GM18498 (cell line): ENCODE measurements at regions not wholly inside any gene's neighbourhood (a gene's known extent, or its start where the extent isn't known, plus 50 kb on each side); places are given as distances from the start of the nearest gene placed in this dataset.
"Not testable (repeated sequence)": the region's sequence is repeated elsewhere in the genome, so short reads cannot be mapped to it uniquely, and the experiment has no call there.

ENCODE experiments used
- ATAC-seq: cut with Tn5 transposase; IDR thresholded peaks from one replicate; pipeline ENCODE4 v1.9.1; 2021; ENCODE audit warnings: mild to moderate bottlenecking, moderate library complexity; ENCODE audit not compliant: unreplicated experiment

GRCh38 chr5:67779893-67780623 is 435.5 kb upstream of the PIK3R1 start:
- not testable (repeated sequence) for ATAC-seq

GRCh38 chr5:67774786-67775185 is 440.8 kb upstream of the PIK3R1 start:
- ATAC-seq = no peak

DNA sequence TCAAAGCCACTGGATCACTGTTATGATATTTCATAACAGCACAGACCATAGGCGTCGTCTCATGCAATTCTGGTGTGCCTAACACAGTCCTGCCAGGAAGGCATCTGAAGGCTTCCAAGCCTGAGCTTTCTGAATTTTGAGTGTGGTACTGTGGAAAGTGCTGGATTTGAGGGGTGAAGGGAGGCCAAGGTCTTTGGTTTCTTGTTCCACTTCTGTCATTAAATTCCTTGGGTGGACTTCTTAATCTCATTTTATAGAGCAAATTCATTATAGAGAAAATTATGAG is 441.3 kb upstream of the PIK3R1 start:
- no peak for ATAC-seq

DNA sequence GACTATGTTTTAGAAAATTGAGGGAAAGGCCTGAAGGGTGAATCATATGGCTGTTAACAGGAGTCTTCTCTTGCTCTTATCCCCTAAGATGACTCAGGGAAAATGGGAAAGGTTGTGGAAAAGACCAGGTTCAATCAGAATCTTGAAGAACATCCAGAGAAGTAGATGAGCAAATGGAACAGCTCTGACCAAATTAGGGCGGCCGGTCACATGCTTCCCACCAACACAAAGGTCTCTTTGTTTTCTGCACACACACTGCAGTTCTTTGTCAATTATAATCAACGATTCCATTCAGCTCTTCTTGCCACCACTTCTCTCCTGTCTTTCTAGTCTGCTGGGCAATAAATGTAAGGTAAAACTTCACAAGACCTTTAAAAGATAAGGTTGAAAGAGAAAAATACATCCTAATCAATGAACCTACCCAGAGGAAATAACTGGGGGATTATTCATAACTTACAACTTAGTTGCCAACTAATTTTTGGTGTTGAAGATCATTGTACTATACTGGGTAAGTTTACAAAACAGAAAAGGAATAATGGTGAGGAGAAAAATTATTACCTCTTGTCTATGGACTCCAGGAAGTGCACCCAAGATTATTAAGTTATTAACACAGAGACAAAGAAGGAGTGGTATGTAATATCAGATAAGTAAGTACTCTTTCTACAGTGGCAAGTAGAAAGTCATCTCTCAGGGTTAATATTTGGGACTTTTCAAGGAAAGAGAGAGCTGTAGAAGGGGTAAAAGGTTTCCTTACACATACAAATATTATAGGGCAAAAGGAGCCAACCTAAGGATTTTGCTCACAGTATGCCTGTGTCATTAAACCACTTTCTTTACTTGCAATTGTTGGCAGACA is 441.9 kb upstream of the PIK3R1 start:
- ATAC-seq = no peak

DNA sequence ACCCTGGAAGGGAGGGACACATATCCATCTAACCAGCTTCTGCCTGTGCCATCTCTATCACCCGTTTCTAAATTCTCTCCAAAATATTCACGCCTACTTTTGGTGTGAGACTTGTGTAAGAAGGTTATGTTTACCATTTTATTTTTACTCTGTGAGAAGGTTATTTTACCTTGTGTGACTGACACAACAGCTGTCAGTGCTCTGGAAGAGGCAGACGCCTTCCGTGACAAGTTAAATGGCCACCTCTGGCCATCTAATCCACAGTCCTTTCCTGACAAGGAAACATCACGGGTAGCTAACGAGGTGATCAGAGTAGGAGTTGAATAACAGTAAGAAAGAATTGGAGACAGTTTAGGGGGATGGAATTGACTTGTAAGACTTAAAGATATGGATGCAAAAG is 443.8 kb upstream of the PIK3R1 start:
- no peak for ATAC-seq

GRCh38 chr5:67771221-67771620 is 444.3 kb upstream of the PIK3R1 start:
- ATAC-seq = no peak

DNA sequence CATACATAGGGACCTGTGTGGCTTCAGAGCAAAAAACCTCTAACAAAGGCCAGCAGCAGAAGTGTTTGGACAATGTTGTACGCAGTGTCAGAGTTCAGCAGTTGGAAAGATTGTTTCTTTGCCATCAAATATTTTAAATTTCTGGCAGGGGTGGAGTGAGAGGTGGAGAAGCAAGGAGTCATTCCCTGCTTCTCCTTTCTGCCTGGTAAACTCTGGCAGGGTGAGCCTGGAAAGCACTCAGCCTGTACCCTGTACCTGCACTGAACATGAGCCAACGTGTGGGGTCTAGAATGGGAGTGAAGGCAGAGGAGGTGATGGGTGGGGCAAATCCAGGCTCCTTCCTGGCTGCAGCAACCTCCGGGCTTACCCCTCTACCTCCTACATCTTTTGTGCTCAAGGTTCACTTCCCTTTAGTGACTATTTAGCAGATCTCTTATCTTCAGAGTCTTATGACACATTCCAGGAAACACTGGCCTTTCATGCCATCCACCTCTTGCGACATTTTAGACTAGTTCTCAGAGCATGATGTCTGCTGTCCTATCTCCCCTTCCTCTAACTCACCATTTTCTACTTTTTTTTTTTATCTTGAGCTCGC is 445.0 kb upstream of the PIK3R1 start:
- ATAC-seq = no peak

DNA sequence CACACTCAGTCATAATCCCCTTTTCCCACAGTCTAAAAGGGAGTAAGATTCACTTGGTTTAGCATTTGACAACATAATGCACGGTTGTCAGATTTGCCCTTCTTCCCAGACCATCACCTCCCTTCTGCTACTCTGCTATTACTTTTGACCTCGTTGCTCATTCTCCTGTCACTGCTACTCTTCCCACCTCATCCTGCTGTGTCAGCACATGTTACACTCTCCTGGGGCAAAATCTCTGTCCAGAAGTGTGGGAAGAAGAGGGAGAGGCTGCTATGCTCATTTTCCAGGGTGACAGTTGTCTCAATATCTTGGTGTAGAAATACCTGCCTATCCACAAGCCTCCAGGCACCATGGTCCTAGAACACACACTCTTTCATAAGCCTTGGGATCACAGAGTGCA is 449.9 kb upstream of the PIK3R1 start:
- no peak for ATAC-seq

GRCh38 chr5:67757771-67758170 is 457.8 kb upstream of the PIK3R1 start:
- not testable (repeated sequence) for ATAC-seq

DNA sequence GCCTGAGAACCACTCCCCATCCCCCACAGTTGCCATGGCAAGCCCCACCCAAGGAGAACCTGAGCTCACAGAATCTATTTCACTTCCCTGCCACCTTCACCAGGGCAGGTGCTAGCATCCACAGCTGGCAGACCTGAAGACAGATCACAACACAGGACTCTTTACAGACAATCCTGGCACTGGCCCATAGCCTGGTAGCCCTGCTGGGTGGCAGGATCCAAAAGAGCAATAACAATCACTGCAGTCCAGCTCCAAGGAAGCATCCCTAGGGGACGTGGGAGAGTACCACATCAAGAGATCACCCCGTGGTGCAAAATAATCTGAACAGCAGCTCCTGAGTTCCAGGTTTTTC is 463.2 kb upstream of the PIK3R1 start:
- no peak for ATAC-seq

GRCh38 chr5:67748165-67748690 is 467.3 kb upstream of the PIK3R1 start:
- ATAC-seq = no peak

DNA sequence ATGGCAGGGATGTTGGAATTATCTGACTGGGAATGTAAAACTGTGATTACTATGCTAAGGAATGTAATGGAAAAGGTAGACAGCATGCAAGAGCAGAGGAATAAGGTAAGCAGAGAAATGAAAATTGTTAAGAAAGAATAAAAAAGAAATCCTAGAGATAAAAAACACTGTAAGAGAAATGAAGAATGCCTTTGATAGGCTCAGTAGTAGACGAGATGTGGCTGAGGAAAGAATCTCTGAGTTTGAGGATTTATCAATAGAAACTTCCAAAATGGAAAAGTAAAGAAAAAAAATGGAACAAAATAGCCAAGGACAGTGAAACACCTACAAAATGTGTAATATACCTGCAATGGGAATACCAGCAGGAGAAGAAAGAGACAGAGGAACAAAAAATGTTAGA is 468.5 kb upstream of the PIK3R1 start:
- ATAC-seq = no peak

DNA sequence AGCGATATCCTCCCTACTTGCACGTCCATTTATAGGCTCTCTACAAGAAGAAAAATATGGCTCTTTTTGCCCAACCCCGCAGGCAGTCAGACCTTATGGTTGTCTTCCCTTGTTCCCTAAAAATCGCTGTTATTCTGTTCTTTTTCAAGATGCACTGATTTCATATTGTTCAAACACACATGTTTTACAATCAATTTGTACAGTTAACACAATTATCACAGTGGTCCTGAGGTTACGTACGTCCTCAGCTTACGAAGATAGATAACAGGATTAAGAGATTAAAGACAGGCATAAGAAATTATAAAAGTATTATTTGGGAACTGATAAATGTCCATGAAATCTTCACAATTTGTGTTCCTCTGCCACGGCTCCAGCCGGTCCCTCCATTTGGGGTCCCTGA is 468.9 kb upstream of the PIK3R1 start:
- ATAC-seq = not testable (repeated sequence)

- no peak for ATAC-seq
Measured at GRCh38 chr5:67746103-67746502, 469.5 kb upstream of the PIK3R1 start.

GRCh38 chr5:67732921-67733320 is 482.6 kb upstream of the PIK3R1 start:
- no peak for ATAC-seq

DNA sequence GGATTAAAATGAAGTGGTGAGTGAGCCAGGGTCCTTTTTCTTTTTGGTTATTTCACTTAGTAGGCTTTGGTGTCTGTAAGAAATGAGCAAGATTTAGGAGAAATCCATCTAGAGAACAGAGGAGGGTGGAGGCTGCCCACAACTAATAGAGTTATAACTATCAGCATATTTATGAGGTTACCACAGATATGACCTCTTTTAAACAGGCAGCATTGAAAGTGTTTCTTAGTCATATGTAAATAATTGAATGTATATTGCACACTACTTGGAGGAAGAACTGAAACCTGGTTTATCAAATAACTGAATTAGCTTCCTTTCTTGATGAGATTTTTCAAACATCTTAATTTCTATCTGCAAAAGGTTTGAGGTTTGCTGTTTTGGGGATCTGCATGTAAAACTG is 483.1 kb upstream of the PIK3R1 start:
- ATAC-seq = no peak

DNA sequence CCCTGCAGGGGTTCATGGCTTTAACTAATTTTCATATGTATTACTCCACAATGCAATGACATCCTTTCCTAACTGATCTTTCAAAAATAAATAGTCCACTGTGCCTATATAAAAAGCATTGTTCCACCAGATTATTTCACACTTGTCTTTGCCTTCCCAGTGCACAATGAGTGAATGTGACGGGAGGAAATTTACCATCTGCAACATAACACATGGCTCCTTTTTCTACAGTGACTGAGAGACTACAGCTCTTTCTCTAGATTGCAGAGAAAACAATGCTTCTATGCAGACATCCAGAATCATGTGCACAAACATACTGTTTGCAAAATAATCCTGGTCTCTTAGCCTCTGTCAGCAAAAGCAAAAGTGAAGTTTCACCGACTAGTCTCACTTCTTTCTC is 483.7 kb upstream of the PIK3R1 start:
- no peak for ATAC-seq

- ATAC-seq = no peak
Measured at GRCh38 chr5:67730917-67731474, 484.6 kb upstream of the PIK3R1 start.

- ATAC-seq = no peak
Measured at GRCh38 chr5:67728326-67728890, 487.1 kb upstream of the PIK3R1 start.

DNA sequence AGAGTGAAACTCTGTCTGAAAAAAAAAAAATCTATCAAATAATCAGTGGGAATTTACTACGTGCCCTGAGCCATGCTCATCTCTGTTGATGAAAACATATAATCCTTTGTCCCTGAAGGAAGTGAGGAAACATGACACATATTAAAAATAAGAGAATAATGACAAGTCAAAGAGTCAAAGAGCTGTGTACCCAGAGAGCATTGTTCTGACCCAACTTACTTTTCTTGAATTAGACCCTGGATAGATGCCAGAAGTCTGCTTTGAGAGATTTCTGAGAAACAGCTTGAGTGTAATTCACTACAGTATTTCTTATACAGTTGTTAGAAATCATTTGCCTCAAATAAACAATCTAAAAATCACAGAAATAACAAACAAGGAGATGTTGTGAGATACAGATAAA is 490.0 kb upstream of the PIK3R1 start:
- no peak for ATAC-seq

- no peak for ATAC-seq
Measured at GRCh38 chr5:67724412-67725135, 491.0 kb upstream of the PIK3R1 start.
